A549 (cell line): ENCODE measurements at regions not wholly inside any gene's neighbourhood (a gene's known extent, or its start where the extent isn't known, plus 50 kb on each side); places are given as distances from the start of the nearest gene placed in this dataset.

Experiments
- ATAC-seq, 2 experiments: fragments of 200-7000 bp in 1 of 2; fragments of >200 bp in 1 of 2; cut with Nextera tagmentation in 1 of 2; cut with Tn5 transposase in 1 of 2; 3 replicates each; pipeline versions ENCODE4 v1.8.0 to v1.9.1; 2018 to 2020; ENCODE audit warnings: mild to moderate bottlenecking in 1 of 2, moderate library complexity in 1 of 2
- CTCF ChIA-PET: fragments of 300-600 bp; sonication (Branson Sonifier 250); formaldehyde crosslinking; extraction: SDS; loops from one replicate; lab custom pipeline; 2021; ENCODE audit warnings: antibody characterized with exemption, inconsistent platforms; lab: Yijun Ruan, JAX
- POLR2A ChIA-PET: fragments of 350-600 bp; formaldehyde crosslinking; extraction: SDS; loops from one replicate; lab custom pipeline; 2021; ENCODE audit warnings: antibody characterized with exemption, inconsistent platforms; lab: Yijun Ruan, JAX
- DNase-seq, 2 experiments: peaks; one replicate each; pipeline versions ENCODE4 v3.0.0 to v3.0.0-alpha.2; 2011 to 2016; ENCODE audit warnings: low read depth in 1 of 2, low spot score in 1 of 2
- FAIRE-seq: peaks from 2 replicates; lab custom pipeline; 2011; peaks lifted over from hg19 to GRCh38; lab: Jason Lieb, UNC
- H3K27ac ChIP-seq, 2 experiments: fragments of >200 bp; sonication (Bioruptor Twin); formaldehyde crosslinking; 3 replicates each; pipeline ENCODE4 v1.5.1; 2016 to 2017
- H3K4me1 ChIP-seq: fragments of >200 bp; sonication (Bioruptor Twin); formaldehyde crosslinking; 3 replicates; pipeline ENCODE4 v1.6.1; 2016
- H3K4me2 ChIP-seq: fragments of >200 bp; sonication (Bioruptor Twin); formaldehyde crosslinking; 3 replicates; pipeline ENCODE4 v1.6.1; 2016
- H3K4me3 ChIP-seq: fragments of >200 bp; sonication (Bioruptor Twin); formaldehyde crosslinking; 3 replicates; pipeline ENCODE4 v1.5.1; 2016
- H3K9me3 ChIP-seq: fragments of >200 bp; sonication (Bioruptor Twin); formaldehyde crosslinking; 3 replicates; pipeline ENCODE4 v1.6.1; 2016
- CEBPB ChIP-seq, 2 experiments: fragments of >200 bp in 1 of 2; sonication (Bioruptor Twin) in 1 of 2; formaldehyde crosslinking in 1 of 2; IDR thresholded peaks; 2 replicates each; pipeline ENCODE4 v1.6.1; 2012 to 2016
- CHD4 ChIP-seq: fragments of 200-600 bp; sonication (generic); IDR thresholded peaks from 2 replicates; pipeline ENCODE4 v1.6.1; 2016; ENCODE audit warnings: antibody characterized with exemption, mild to moderate bottlenecking, borderline replicate concordance
- EHMT2 ChIP-seq: fragments of 200-600 bp; sonication (generic); IDR thresholded peaks from 2 replicates; pipeline ENCODE4 v1.6.1; 2016; ENCODE audit warnings: antibody characterized with exemption, low read depth, mild to moderate bottlenecking, moderate library complexity
- GATA3 ChIP-seq: IDR thresholded peaks from 2 replicates; pipeline ENCODE4 v1.6.1; 2012; ENCODE audit warnings: borderline replicate concordance
- HDAC2 ChIP-seq: fragments of 200-600 bp; sonication (generic); IDR thresholded peaks from 2 replicates; pipeline ENCODE4 v1.6.1; 2016
- HEYL ChIP-seq: fragments of 250-450 bp; sonication (Bioruptor Pico); IDR thresholded peaks from 2 replicates; pipeline ENCODE4 v1.8.0; 2021; ENCODE audit warnings: mild to moderate bottlenecking, moderate library complexity
- JUN ChIP-seq, 2 experiments: fragments of >200 bp; sonication (Bioruptor Twin); formaldehyde crosslinking; IDR thresholded peaks; 2 replicates in 1 of 2; 3 replicates in 1 of 2; pipeline ENCODE4 v1.6.1; 2016 to 2017
- KDM5A ChIP-seq: fragments of 200-600 bp; sonication (generic); IDR thresholded peaks from 2 replicates; pipeline ENCODE4 v1.6.1; 2016; ENCODE audit warnings: antibody characterized with exemption, mild to moderate bottlenecking
- MAFK ChIP-seq: fragments of 450-650 bp; IDR thresholded peaks from 2 replicates; pipeline ENCODE4 v1.6.1; 2014; ENCODE audit not compliant: partially characterized antibody
- MAZ ChIP-seq: fragments of 150-350 bp; IDR thresholded peaks from 2 replicates; pipeline ENCODE4 v1.6.1; 2014; ENCODE audit warnings: antibody characterized with exemption, low read depth, low read length, borderline replicate concordance
- NFE2L2 ChIP-seq: fragments of 150-350 bp; conservative IDR thresholded peaks from 2 replicates; pipeline ENCODE4 v1.6.1; 2014; ENCODE audit warnings: low read length
- NPAS2 ChIP-seq: fragments of 250-450 bp; sonication (Bioruptor Pico); IDR thresholded peaks from 2 replicates; pipeline ENCODE4 v1.8.0; 2022; ENCODE audit warnings: mild to moderate bottlenecking, moderate library complexity, borderline replicate concordance
- POLR2A ChIP-seq: IDR thresholded peaks from 2 replicates; pipeline ENCODE4 v1.6.1; 2012; ENCODE audit warnings: mild to moderate bottlenecking, low read length
- RAD21 ChIP-seq, 2 experiments: fragments of >200 bp in 1 of 2; sonication (Bioruptor Twin) in 1 of 2; formaldehyde crosslinking in 1 of 2; IDR thresholded peaks in 1 of 2; conservative IDR thresholded peaks in 1 of 2; 2 replicates in 1 of 2; 3 replicates in 1 of 2; pipeline ENCODE4 v1.6.1; 2012 to 2018; ENCODE audit warnings: inconsistent platforms in 1 of 2
- SMC3 ChIP-seq: fragments of >200 bp; sonication (Bioruptor Twin); formaldehyde crosslinking; IDR thresholded peaks from 3 replicates; pipeline ENCODE4 v1.6.1; 2018; ENCODE audit warnings: inconsistent platforms
- TFCP2L1 ChIP-seq: fragments of 250-450 bp; sonication (Bioruptor Pico); IDR thresholded peaks from 2 replicates; pipeline ENCODE4 v1.5.0; 2021; ENCODE audit warnings: mild to moderate bottlenecking
- ZFP36 ChIP-seq: fragments of 450-650 bp; IDR thresholded peaks from 2 replicates; pipeline ENCODE4 v1.6.1; 2014; ENCODE audit warnings: borderline replicate concordance; ENCODE audit not compliant: partially characterized antibody
- ZSCAN20 ChIP-seq: fragments of 250-450 bp; sonication (Bioruptor Pico); IDR thresholded peaks from 2 replicates; pipeline ENCODE4 v1.8.0; 2022; ENCODE audit warnings: mild to moderate bottlenecking, moderate library complexity
- WGBS: methylation state at CpG from one replicate; pipeline ENCODE4 v1.1.6; 2017; ENCODE audit errors: missing lambda C conversion rate; 5-methylcytosine and 5-hydroxymethylcytosine counted together
- TF ChIP-seq, protein P1 (sequence below): fragments of 450-650 bp; IDR thresholded peaks from 2 replicates; pipeline ENCODE4 v1.6.1; 2014; ENCODE audit warnings: antibody characterized with exemption
- TF ChIP-seq, protein P2 (sequence below): fragments of >200 bp; sonication (Bioruptor Twin); formaldehyde crosslinking; IDR thresholded peaks from 2 replicates; pipeline ENCODE4 v1.6.1; 2016
- TF ChIP-seq, protein P3 (sequence below): IDR thresholded peaks from 2 replicates; pipeline ENCODE4 v1.6.1; 2012; ENCODE audit warnings: low read depth, borderline replicate concordance
- TF ChIP-seq, protein P4 (sequence below): fragments of 250-450 bp; sonication (Bioruptor Pico); IDR thresholded peaks from 2 replicates; pipeline ENCODE4 v1.5.0; 2021; ENCODE audit warnings: mild to moderate bottlenecking, moderate library complexity, borderline replicate concordance
- TF ChIP-seq, protein P5 (sequence below): IDR thresholded peaks from 2 replicates; pipeline ENCODE4 v1.6.1; 2012
- TF ChIP-seq, protein P6 (sequence below): fragments of 250-450 bp; sonication (Bioruptor Pico); IDR thresholded peaks from 2 replicates; pipeline ENCODE4 v1.5.0; 2020; ENCODE audit warnings: low read depth, mild to moderate bottlenecking, moderate library complexity

DNA sequence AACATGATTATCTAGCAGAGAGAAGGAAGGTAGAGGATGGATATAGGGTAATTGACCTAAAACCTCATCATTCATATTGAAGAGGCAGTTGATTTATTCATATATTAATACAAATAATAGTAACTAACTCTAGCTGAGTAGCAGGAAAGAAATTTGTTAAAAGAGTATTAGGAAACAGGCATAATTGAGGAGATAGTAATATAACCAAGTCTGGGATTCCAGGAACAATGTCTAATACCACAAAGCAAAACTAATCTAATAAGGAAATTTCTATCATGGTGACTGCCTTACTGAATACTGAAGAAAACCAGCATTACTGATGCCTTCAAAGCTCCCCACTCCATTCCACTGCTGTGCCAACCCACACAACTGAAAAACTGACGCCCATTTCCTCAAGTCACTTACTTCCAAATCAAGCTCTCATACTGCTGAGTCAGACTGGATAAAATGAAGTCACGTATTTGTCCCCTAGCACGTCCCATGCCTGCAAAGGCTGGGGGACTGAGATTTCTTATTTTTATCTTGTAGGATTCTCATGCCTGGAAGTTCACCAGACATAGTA, 153.9 kb downstream of the SMC2 start:
- no peak overlapping the region for H3K4me3 ChIP-seq
- FAIRE-seq (no peak), ATAC-seq (no peak)
- CTCF ChIA-PET: no interaction called here
- TF ChIP-seq, protein P1, sequence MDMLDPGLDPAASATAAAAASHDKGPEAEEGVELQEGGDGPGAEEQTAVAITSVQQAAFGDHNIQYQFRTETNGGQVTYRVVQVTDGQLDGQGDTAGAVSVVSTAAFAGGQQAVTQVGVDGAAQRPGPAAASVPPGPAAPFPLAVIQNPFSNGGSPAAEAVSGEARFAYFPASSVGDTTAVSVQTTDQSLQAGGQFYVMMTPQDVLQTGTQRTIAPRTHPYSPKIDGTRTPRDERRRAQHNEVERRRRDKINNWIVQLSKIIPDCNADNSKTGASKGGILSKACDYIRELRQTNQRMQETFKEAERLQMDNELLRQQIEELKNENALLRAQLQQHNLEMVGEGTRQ: no peak
- TF ChIP-seq, protein P2, sequence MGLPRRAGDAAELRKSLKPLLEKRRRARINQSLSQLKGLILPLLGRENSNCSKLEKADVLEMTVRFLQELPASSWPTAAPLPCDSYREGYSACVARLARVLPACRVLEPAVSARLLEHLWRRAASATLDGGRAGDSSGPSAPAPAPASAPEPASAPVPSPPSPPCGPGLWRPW: no peak
- no peak for TF ChIP-seq SMC3
- no peak for TF ChIP-seq RAD21 (conservative IDR thresholded peaks at IDR 0.05 in 1 of 2, IDR thresholded peaks at IDR 0.05 in 1 of 2)
- TF ChIP-seq ZSCAN20 (CRISPR knock-in tag): no peak
- no peak for TF ChIP-seq CEBPB (IDR thresholded peaks at IDR 0.05)
- TF ChIP-seq HEYL: no peak
- TF ChIP-seq MAZ: no peak
- no peak for TF ChIP-seq MAFK
- TF ChIP-seq, protein P3, sequence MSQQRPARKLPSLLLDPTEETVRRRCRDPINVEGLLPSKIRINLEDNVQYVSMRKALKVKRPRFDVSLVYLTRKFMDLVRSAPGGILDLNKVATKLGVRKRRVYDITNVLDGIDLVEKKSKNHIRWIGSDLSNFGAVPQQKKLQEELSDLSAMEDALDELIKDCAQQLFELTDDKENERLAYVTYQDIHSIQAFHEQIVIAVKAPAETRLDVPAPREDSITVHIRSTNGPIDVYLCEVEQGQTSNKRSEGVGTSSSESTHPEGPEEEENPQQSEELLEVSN: no peak
- no peak for TF ChIP-seq TFCP2L1 (CRISPR knock-in tag)
- no peak for TF ChIP-seq EHMT2
- TF ChIP-seq, protein P4, sequence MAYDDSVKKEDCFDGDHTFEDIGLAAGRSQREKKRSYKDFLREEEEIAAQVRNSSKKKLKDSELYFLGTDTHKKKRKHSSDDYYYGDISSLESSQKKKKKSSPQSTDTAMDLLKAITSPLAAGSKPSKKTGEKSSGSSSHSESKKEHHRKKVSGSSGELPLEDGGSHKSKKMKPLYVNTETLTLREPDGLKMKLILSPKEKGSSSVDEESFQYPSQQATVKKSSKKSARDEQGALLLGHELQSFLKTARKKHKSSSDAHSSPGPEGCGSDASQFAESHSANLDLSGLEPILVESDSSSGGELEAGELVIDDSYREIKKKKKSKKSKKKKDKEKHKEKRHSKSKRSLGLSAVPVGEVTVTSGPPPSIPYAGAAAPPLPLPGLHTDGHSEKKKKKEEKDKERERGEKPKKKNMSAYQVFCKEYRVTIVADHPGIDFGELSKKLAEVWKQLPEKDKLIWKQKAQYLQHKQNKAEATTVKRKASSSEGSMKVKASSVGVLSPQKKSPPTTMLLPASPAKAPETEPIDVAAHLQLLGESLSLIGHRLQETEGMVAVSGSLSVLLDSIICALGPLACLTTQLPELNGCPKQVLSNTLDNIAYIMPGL (CRISPR knock-in tag): no peak
- TF ChIP-seq HDAC2: no peak
- TF ChIP-seq, protein P5, sequence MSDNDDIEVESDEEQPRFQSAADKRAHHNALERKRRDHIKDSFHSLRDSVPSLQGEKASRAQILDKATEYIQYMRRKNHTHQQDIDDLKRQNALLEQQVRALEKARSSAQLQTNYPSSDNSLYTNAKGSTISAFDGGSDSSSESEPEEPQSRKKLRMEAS: no peak
- TF ChIP-seq, protein P6, sequence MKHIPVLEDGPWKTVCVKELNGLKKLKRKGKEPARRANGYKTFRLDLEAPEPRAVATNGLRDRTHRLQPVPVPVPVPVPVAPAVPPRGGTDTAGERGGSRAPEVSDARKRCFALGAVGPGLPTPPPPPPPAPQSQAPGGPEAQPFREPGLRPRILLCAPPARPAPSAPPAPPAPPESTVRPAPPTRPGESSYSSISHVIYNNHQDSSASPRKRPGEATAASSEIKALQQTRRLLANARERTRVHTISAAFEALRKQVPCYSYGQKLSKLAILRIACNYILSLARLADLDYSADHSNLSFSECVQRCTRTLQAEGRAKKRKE (CRISPR knock-in tag): no peak
- no peak for TF ChIP-seq GATA3
- TF ChIP-seq KDM5A: no peak
- TF ChIP-seq ZFP36: no peak
- TF ChIP-seq, all 56 proteins: peak for 0
- POLR2A ChIA-PET: no interaction called here
- peaks cover 2% of the 10 kb centered on the region; the same call in 1 of the 3 replicates for H3K9me3 ChIP-seq
- DNase-seq: no peak
- H3K27ac ChIP-seq: no peak overlapping the region
- no peaks in the 10 kb centered on the region for H3K4me1 ChIP-seq
- WGBS: 60% methylated on average over 3 of the region's 3 CpGs
- H3K4me2 ChIP-seq: no peak overlapping the region

DNA sequence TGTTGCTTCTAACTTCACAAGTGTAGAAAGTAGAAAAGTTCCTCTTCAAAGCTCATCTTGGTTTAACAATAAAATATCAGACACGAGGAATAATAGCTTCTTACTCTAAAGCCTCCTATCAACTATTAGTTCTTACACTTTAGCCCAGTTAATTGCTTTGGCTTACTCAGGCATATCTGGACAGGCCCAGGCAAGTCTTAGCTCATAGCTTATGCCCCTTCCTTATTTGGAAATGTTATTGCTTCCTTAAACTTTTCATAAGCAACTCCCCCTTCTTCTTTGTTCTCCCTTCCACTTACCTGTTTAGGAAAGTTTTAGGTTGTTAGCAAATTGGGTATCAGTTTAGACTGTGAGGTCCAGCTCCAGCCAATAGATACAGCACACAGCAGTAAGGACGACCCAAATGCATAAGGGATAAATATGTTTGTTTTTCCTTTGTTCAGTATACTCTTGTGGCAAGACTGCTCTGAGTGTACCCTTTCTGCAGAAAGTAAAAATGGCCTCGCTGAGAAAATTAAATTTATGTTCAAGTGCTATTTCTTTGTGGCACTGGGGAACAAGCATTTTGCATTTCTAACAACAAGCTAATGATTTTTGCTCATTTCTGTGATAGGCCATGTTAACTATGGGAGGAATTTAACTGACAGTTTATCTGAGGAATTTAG, 162.1 kb downstream of the SMC2 start:
- DNase-seq (no peak), ATAC-seq (no peak), FAIRE-seq (no peak)
- peaks cover 5% of the 10 kb centered on the region; the same call in 1 of the 3 replicates for H3K9me3 ChIP-seq
- H3K27ac ChIP-seq: no peak overlapping the region
- H3K4me2 ChIP-seq: no peak overlapping the region
- H3K4me1 ChIP-seq: no peaks in the 10 kb centered on the region
- CTCF ChIA-PET: interaction anchor here (1.4 kb wide), 1 partner anchor 130 kb away, joined by 4 read pairs; no protein-coding TSS in a partner anchor
- no peak for TF ChIP-seq NPAS2 (CRISPR knock-in tag)
- no peak for TF ChIP-seq NFE2L2
- TF ChIP-seq POLR2A: no peak
- no peak for TF ChIP-seq GATA3
- TF ChIP-seq ZFP36: no peak
- TF ChIP-seq, protein P6 (CRISPR knock-in tag): no peak
- no peak for TF ChIP-seq JUN (IDR thresholded peaks at IDR 0.05)
- no peak for TF ChIP-seq CHD4
- TF ChIP-seq HDAC2: no peak
- TF ChIP-seq, all 56 proteins: peak for 0
- WGBS: 9% methylated on average over 3 of the region's 3 CpGs
- H3K4me3 ChIP-seq: no peak overlapping the region
- POLR2A ChIA-PET: no interaction called here
